ENCODE measurements at regions not wholly inside any gene's neighbourhood (a gene's known extent, or its start where the extent isn't known, plus 50 kb on each side); places are given as distances from the start of the nearest gene placed in this dataset.

DNA sequence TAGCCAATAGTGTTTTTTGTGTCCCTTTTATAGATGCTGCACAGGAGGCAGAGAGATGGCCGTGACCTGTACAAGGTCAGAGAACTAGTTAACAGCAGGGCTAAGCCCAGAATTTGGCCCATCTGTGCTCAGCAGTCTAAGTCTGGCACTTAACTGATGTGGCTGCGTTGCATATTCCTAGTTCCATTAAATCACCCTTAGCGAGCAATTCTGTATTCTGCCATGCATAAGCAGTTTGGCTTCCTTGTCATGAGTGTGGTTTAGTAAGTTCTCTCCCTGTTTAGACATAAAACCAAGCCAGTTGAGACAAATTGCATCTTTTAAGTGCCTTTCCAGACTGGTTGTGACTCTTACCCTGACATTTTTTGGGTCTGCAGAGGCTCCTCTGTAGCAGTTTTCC is 230.6 kb upstream of the TENM4 start (continued):
- TF ChIP-seq, protein P1, sequence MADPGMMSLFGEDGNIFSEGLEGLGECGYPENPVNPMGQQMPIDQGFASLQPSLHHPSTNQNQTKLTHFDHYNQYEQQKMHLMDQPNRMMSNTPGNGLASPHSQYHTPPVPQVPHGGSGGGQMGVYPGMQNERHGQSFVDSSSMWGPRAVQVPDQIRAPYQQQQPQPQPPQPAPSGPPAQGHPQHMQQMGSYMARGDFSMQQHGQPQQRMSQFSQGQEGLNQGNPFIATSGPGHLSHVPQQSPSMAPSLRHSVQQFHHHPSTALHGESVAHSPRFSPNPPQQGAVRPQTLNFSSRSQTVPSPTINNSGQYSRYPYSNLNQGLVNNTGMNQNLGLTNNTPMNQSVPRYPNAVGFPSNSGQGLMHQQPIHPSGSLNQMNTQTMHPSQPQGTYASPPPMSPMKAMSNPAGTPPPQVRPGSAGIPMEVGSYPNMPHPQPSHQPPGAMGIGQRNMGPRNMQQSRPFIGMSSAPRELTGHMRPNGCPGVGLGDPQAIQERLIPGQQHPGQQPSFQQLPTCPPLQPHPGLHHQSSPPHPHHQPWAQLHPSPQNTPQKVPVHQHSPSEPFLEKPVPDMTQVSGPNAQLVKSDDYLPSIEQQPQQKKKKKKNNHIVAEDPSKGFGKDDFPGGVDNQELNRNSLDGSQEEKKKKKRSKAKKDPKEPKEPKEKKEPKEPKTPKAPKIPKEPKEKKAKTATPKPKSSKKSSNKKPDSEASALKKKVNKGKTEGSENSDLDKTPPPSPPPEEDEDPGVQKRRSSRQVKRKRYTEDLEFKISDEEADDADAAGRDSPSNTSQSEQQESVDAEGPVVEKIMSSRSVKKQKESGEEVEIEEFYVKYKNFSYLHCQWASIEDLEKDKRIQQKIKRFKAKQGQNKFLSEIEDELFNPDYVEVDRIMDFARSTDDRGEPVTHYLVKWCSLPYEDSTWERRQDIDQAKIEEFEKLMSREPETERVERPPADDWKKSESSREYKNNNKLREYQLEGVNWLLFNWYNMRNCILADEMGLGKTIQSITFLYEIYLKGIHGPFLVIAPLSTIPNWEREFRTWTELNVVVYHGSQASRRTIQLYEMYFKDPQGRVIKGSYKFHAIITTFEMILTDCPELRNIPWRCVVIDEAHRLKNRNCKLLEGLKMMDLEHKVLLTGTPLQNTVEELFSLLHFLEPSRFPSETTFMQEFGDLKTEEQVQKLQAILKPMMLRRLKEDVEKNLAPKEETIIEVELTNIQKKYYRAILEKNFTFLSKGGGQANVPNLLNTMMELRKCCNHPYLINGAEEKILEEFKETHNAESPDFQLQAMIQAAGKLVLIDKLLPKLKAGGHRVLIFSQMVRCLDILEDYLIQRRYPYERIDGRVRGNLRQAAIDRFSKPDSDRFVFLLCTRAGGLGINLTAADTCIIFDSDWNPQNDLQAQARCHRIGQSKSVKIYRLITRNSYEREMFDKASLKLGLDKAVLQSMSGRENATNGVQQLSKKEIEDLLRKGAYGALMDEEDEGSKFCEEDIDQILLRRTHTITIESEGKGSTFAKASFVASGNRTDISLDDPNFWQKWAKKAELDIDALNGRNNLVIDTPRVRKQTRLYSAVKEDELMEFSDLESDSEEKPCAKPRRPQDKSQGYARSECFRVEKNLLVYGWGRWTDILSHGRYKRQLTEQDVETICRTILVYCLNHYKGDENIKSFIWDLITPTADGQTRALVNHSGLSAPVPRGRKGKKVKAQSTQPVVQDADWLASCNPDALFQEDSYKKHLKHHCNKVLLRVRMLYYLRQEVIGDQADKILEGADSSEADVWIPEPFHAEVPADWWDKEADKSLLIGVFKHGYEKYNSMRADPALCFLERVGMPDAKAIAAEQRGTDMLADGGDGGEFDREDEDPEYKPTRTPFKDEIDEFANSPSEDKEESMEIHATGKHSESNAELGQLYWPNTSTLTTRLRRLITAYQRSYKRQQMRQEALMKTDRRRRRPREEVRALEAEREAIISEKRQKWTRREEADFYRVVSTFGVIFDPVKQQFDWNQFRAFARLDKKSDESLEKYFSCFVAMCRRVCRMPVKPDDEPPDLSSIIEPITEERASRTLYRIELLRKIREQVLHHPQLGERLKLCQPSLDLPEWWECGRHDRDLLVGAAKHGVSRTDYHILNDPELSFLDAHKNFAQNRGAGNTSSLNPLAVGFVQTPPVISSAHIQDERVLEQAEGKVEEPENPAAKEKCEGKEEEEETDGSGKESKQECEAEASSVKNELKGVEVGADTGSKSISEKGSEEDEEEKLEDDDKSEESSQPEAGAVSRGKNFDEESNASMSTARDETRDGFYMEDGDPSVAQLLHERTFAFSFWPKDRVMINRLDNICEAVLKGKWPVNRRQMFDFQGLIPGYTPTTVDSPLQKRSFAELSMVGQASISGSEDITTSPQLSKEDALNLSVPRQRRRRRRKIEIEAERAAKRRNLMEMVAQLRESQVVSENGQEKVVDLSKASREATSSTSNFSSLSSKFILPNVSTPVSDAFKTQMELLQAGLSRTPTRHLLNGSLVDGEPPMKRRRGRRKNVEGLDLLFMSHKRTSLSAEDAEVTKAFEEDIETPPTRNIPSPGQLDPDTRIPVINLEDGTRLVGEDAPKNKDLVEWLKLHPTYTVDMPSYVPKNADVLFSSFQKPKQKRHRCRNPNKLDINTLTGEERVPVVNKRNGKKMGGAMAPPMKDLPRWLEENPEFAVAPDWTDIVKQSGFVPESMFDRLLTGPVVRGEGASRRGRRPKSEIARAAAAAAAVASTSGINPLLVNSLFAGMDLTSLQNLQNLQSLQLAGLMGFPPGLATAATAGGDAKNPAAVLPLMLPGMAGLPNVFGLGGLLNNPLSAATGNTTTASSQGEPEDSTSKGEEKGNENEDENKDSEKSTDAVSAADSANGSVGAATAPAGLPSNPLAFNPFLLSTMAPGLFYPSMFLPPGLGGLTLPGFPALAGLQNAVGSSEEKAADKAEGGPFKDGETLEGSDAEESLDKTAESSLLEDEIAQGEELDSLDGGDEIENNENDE (IDR thresholded peaks at IDR 0.05; ENCODE audit: insufficient replicate concordance, low read length), result no peak
- TF ChIP-seq CTCF (IDR thresholded peaks at IDR 0.05; ENCODE audit: control extremely low read depth in 1 of 3, insufficient read depth in 1 of 3, low read depth in 1 of 3, low read length in 3 of 3) (no peak), BRCA1 (IDR thresholded peaks at IDR 0.05; ENCODE audit: low read depth, low read length) (no peak), RXRA (IDR thresholded peaks at IDR 0.05; ENCODE audit: insufficient read depth, low read depth, low read length) (no peak), SAP30 (IDR thresholded peaks at IDR 0.05; ENCODE audit: insufficient read depth, insufficient replicate concordance, low read length) (no peak), TAF1 (IDR thresholded peaks at IDR 0.05; ENCODE audit: low read depth, low read length) (no peak)

Data from H1 (cell line).